Epithelial cell of esophagus (primary cell): ENCODE measurements at regions not wholly inside any gene's neighbourhood (a gene's known extent, or its start where the extent isn't known, plus 50 kb on each side); places are given as distances from the start of the nearest gene placed in this dataset.
"Not testable (repeated sequence)": the region's sequence is repeated elsewhere in the genome, so short reads cannot be mapped to it uniquely, and the experiment has no call there.

Experiments used
- DNase-seq: peaks from one replicate; pipeline ENCODE4 v3.0.0; 2010; ENCODE audit warnings: low read depth
- H3K4me3 ChIP-seq: 2 replicates; pipeline ENCODE4 v1.5.1; 2011; ENCODE audit warnings: mild to moderate bottlenecking, low read length, control low read depth
- CTCF ChIP-seq: IDR thresholded peaks from 2 replicates; pipeline ENCODE4 v1.5.1; 2011; ENCODE audit warnings: low read depth, mild to moderate bottlenecking, low read length, control low read depth, inconsistent platforms; ENCODE audit not compliant: insufficient read depth; ENCODE audit errors: missing control alignments

DNA sequence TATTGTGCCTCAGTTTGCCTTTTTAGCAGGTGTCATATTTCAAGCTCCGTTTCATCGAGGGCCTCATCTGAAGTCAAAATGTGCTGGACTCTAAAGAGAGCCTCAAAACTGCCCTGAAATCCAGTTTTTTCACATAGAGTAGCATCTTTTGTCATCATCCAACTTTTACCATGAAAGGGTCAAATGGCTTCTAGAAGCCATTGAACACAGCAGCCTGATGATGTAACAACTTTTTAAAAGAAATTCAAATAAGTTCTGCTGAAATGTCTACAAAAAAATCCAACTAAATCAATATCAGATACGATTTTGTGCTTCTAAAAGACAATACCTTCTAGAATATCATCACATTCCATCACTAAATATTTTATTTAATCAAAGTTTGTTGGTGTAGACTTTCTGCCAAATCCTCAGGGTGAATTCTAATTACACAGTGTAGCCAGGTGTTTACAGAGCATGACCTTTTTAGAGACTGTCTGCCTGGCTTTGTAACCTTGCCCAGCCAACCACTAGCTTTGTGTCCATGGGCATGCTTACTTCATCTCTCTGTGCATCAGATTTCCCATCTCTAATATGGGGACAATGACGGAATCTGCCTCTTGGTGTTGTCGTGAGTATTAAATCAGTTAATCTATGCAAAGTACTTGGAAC is 505.0 kb downstream of the EBF1 start:
- TF ChIP-seq CTCF: no peak
- H3K4me3 ChIP-seq: no peak overlapping the region
- no peak for DNase-seq

DNA sequence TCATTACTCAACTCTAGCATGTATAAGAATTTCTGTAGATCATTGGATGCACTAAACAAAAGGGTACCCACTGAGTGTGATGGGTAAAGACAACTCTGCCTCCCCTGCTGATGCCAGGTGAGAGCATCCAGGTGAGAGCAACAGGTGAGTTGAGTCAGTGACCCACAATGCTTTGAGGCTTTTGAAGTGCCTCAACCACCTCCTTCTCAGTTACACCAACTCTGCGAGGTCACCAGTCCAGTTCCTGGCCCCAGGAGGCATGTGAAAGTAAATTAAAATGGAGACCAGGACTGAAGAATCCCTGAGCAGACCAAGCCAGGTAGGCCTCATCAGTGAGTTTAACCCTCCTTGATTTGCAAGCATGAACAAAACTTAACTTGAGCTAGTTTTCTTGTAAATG is 505.8 kb downstream of the EBF1 start:
- no peak for DNase-seq
- TF ChIP-seq CTCF: no peak
- no peak overlapping the region for H3K4me3 ChIP-seq

- TF ChIP-seq CTCF: no peak
- H3K4me3 ChIP-seq: no peak overlapping the region
- peak; percentile 44 for DNase-seq
Measured at GRCh38 chr5:158591301-158591863, 508.3 kb downstream of the EBF1 start.

GRCh38 chr5:158590746-158591300 is 508.9 kb downstream of the EBF1 start:
- DNase-seq: no peak
- H3K4me3 ChIP-seq: no peak overlapping the region
- TF ChIP-seq CTCF: no peak

DNA sequence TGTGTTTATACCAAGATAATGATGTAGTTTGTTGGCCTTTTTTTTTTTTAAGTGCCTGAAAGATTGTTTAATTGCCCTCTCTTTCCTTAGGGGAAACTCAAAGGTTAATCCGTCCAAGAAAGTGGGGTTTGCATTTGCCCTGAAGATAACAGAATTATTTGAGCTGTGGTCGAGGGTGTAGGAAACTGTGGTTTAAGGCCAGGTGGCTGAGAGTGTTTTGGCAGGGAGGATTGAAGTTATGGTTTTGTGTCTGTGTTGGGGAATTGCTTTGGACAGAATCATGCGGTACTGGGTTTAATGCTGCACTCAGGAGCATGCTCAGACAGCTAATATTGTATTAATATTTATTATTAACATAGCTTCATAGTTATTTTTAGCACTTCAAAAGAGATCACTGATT is 509.8 kb downstream of the EBF1 start:
- no peak for TF ChIP-seq CTCF
- no peak for DNase-seq
- H3K4me3 ChIP-seq: no peak overlapping the region

DNA sequence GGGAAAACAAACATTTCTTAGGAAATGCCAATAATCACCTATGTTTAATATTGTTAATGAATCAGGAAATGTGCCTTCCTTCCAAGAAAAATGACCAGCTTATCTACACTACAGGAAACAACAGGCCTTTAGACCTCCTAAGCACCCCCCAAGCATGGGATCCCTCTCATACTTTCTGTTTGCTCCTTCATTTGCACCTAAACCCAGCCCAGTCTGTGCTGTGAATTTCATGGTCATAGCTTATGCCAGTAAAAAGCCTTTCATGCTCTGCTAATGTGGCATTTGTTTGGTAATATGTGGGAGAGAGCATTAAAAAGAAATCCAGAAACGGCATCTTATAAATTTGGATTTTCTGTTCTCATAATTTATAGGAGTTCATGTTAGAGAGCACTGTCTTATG is 511.1 kb downstream of the EBF1 start:
- DNase-seq: no peak
- no peak for TF ChIP-seq CTCF
- H3K4me3 ChIP-seq: no peak overlapping the region

DNA sequence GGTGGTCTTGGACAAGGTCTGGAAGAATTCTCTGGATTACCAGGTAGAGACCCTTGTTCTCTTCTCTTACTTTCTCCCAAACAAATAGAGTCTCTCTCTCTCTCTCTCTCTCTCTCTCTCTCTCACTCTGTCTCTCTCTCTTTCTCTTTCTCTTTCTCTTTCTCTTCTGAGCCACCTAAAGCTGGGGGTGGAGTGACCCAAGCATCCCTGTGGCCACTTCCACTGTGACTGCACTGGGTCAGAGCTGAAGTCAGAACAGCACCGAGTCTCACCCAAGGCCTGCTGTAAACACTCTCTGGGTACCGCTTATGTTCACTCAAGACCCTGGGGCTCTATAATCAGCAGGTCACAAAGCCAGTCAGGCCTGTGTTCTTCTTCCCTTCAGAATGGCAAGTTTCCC is 513.7 kb downstream of the EBF1 start:
- H3K4me3 ChIP-seq: no peak overlapping the region
- TF ChIP-seq CTCF: no peak
- no peak for DNase-seq

DNA sequence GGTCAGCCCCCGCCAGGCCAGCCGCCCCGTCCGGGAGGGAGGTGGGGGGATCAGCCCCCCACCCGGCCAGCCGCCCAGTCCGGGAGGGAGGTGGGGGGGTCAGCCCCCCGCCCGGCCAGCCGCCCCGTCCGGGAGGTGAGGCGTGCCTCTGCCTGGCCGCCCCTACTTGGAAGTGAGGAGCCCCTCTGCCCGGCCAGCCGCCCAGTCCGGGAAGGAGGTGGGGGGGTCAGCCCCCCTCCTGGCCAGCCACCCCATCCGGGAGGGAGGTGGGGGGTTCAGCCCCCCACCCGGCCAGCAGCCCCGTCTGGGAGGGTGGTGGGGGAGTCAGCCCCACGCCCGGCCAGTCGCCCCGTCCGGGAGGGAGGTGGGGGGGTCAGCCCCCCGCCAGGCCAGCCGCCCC is 517.0 kb downstream of the EBF1 start:
- not testable (repeated sequence) for H3K4me3 ChIP-seq, DNase-seq
